Kidney epithelial cell (primary cell): ENCODE measurements at regions not wholly inside any gene's neighbourhood (a gene's known extent, or its start where the extent isn't known, plus 50 kb on each side); places are given as distances from the start of the nearest gene placed in this dataset.

Source experiments
- DNase-seq: peaks from one replicate; pipeline ENCODE4 v3.0.0-alpha.2; 2010; ENCODE audit warnings: low read depth
- H3K27me3 ChIP-seq: 2 replicates; pipeline ENCODE4 v1.6.0; 2011; ENCODE audit warnings: low read length; ENCODE audit not compliant: control insufficient read depth, insufficient read depth
- H3K36me3 ChIP-seq: 2 replicates; pipeline ENCODE4 v1.5.1; 2011; ENCODE audit warnings: low read length; ENCODE audit not compliant: control insufficient read depth, insufficient read depth
- H3K4me3 ChIP-seq: 2 replicates; pipeline ENCODE4 v1.5.1; 2011; ENCODE audit warnings: low read depth, mild to moderate bottlenecking, control low read depth, low read length
- TF ChIP-seq, protein P1 (sequence below): IDR thresholded peaks from 2 replicates; pipeline ENCODE4 v1.5.1; 2011; ENCODE audit warnings: mild to moderate bottlenecking, moderate library complexity, low read length, control low read depth, inconsistent platforms; ENCODE audit not compliant: insufficient read depth, poor library complexity, severe bottlenecking

- H3K4me3 ChIP-seq = no peak overlapping the region
- H3K36me3 ChIP-seq = no peaks in the 10 kb centered on the region
- DNase-seq = no peak
- no peaks in the 10 kb centered on the region for H3K27me3 ChIP-seq
- TF ChIP-seq, protein P1, sequence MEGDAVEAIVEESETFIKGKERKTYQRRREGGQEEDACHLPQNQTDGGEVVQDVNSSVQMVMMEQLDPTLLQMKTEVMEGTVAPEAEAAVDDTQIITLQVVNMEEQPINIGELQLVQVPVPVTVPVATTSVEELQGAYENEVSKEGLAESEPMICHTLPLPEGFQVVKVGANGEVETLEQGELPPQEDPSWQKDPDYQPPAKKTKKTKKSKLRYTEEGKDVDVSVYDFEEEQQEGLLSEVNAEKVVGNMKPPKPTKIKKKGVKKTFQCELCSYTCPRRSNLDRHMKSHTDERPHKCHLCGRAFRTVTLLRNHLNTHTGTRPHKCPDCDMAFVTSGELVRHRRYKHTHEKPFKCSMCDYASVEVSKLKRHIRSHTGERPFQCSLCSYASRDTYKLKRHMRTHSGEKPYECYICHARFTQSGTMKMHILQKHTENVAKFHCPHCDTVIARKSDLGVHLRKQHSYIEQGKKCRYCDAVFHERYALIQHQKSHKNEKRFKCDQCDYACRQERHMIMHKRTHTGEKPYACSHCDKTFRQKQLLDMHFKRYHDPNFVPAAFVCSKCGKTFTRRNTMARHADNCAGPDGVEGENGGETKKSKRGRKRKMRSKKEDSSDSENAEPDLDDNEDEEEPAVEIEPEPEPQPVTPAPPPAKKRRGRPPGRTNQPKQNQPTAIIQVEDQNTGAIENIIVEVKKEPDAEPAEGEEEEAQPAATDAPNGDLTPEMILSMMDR = no peak
Measured at GRCh38 chr12:76208129-76208528, 123.6 kb upstream of the NAP1L1 start.

- TF ChIP-seq, protein P1 = no peak
- no peak for DNase-seq
- Histone ChIP-seq H3K27me3 (no peaks in the 10 kb centered on the region), H3K4me3 (no peak overlapping the region), H3K36me3 (no peaks in the 10 kb centered on the region)
Measured at GRCh38 chr12:76206677-76207072, 122.2 kb upstream of the NAP1L1 start.

GRCh38 chr12:76206039-76206676 is 121.7 kb upstream of the NAP1L1 start:
- TF ChIP-seq, protein P1 = no peak
- Histone ChIP-seq H3K4me3 (no peak overlapping the region), H3K36me3 (no peaks in the 10 kb centered on the region), H3K27me3 (no peaks in the 10 kb centered on the region)
- DNase-seq = no peak

DNA sequence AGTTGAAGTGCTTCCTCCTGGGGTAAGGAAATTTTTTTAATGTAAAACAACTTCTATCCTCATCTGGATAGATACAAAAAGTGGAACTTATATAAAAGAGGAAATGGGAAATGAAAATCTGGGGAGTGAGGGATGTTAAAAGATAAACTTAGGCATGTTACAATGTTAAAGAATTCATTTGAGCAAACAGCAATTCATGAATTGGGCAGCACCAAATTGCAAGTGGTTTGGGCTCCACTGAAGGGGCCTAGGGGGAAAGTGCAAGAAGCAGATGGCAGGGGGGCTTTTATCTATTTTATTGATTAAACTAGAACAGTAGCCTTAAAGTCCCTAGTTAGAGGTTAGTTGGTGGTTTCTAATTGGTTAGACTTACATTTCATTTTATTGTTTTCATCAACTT is 118.1 kb upstream of the NAP1L1 start:
- H3K27me3 ChIP-seq = no peaks in the 10 kb centered on the region
- H3K4me3 ChIP-seq = no peak overlapping the region
- TF ChIP-seq, protein P1 = no peak
- H3K36me3 ChIP-seq = no peaks in the 10 kb centered on the region
- DNase-seq = no peak

DNA sequence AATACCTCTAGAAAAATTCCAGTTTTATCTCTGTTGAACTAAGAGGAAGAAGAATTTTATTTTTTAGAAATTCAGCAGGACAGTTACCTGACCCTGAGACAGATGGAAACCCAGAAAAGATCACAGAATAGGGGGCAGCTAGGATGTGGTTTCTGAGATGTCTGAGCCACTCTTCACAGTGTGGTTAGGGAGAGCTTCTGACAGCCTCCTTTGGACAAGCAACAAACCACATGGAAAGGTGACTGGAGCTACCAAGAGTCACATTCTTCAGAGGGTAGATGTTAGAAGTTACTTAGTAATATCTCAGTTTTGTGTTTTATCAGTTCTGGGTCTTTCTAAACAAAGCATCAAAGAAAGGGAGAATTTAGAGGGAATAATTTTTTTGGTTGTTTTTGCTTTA is 117.3 kb upstream of the NAP1L1 start:
- TF ChIP-seq, protein P1 = no peak
- Histone ChIP-seq H3K27me3 (no peaks in the 10 kb centered on the region), H3K36me3 (no peaks in the 10 kb centered on the region), H3K4me3 (no peak overlapping the region)
- no peak for DNase-seq

DNA sequence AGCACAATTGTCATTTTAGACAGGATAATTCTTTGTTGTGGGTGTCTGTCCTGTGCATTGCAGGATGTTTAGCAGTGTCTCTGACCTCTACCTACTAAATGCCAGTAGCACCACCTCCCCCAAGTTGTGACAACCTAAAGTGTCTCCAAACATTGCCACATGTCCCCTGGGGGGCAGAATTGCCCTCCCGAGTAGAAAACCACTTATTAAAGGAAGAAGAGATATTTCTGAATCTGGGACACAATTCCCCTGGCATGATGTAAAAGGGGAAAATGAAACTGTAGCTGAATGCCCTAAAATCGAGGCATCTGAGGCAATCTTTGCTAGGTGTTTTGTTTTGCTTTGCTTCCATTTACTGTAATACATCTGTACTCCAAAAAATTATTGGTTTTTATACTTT is 116.8 kb upstream of the NAP1L1 start:
- DNase-seq = no peak
- H3K4me3 ChIP-seq = no peak overlapping the region
- no peaks in the 10 kb centered on the region for H3K36me3 ChIP-seq
- H3K27me3 ChIP-seq = no peaks in the 10 kb centered on the region
- TF ChIP-seq, protein P1 = no peak
